ENCODE measurements at regions not wholly inside any gene's neighbourhood (a gene's known extent, or its start where the extent isn't known, plus 50 kb on each side); places are given as distances from the start of the nearest gene placed in this dataset.

GRCh38 chr2:16152928-16153753 lies 212.8 kb downstream of the MYCN start:
- no peak for TF ChIP-seq POLR2A (IDR thresholded peaks at IDR 0.05)
- TF ChIP-seq CTCF (IDR thresholded peaks at IDR 0.05): no peak

Data from thyroid gland (tissue), 4 donors.